CD4-positive, alpha-beta T cell treated with Interleukin-4 for 4 hours (primary cell): ENCODE measurements at regions not wholly inside any gene's neighbourhood (a gene's known extent, or its start where the extent isn't known, plus 50 kb on each side); places are given as distances from the start of the nearest gene placed in this dataset.
"Not testable (repeated sequence)": the region's sequence is repeated elsewhere in the genome, so short reads cannot be mapped to it uniquely, and the experiment has no call there.

Experiments used
- DNase-seq: peaks from one replicate; pipeline ENCODE4 v3.0.0-alpha.2; 2020

- DNase-seq, result no peak
Measured at GRCh38 chr13:83722443-83722842, 159.8 kb downstream of the SLITRK1 start.

DNA sequence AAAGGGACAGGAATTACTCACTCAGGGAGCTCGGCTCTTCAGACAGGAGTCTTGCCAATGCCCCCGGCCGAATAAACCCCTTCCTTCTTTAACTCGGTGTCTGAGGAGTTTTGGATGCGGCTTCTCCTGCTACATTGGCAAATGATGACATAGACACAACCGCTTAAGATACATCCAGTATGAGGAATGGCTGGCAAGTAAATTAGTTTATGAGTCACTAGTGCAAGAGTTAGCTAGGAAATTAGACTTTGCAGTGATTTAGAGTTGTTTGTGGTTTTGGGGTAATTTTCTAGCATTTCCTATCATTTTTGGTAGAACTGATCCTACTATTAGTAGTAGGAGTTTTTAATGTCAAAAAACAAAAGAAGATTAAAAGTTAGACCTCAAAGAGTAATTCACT lies 166.2 kb downstream of the SLITRK1 start:
- no peak for DNase-seq

GRCh38 chr13:83714236-83714635 lies 168.0 kb downstream of the SLITRK1 start:
- no peak for DNase-seq

GRCh38 chr13:83710133-83710515 lies 172.2 kb downstream of the SLITRK1 start:
- no peak for DNase-seq

GRCh38 chr13:83709426-83710132 lies 172.7 kb downstream of the SLITRK1 start:
- DNase-seq, result no peak

DNA sequence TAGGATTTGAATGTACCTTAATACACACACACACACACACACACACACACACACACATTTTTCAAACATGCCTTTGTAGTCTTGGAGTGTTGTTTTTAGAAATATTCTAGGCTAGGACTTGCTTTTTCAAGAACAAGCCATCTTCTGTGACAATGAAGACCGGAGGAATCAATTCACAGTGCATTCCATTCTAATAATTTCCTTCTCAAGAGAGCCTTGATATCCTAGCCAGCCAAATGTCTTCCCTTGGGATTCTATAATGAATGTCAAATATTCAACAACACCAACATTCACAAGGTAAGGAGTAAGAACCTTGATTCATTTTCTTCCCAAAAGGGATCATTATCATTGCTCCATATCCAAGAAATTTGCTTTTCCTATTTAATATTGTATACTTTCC lies 180.3 kb downstream of the SLITRK1 start:
- DNase-seq, result no peak

DNA sequence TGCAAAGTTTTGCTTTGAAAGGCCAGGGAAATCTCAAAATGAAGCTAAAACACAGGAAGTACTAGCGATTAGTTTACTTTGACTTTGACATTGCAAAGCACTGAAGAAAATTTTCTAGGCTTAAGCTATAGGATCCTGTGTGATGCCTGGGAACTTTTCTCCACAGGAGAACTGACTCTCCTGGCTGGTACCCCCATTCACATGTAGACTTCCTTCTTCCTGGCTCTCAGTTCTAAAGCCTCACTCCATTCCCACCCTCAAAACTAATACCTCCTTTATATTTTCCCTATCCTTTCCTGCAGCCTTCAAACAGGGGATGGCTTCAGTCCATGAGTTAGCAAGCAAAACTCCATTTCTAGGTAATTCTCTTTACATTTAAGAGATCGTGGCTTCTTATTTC lies 189.5 kb downstream of the SLITRK1 start:
- no peak for DNase-seq

GRCh38 chr13:83691966-83692365 lies 190.3 kb downstream of the SLITRK1 start:
- no peak for DNase-seq

DNA sequence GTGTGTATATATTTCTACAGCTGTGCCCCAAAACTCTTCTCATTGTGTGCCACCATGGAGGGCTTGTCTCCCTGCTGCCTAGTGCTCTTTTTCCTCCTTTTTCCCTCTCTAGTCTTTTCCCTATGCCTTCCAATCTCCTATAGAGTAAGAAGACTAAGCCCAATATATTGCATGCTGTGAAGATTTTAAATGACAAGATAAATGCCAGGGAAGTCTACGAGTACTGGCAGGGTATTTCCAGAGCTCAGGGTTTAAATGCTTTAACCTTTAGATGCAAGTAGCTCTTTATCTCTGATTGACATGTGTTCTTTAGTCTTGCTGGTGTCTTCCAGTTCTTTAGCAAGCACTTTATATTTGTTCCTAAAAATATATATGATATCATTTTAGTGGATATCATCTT lies 200.7 kb downstream of the SLITRK1 start:
- no peak for DNase-seq

- DNase-seq, result no peak
Measured at GRCh38 chr13:83677985-83678384, 204.3 kb downstream of the SLITRK1 start.

DNA sequence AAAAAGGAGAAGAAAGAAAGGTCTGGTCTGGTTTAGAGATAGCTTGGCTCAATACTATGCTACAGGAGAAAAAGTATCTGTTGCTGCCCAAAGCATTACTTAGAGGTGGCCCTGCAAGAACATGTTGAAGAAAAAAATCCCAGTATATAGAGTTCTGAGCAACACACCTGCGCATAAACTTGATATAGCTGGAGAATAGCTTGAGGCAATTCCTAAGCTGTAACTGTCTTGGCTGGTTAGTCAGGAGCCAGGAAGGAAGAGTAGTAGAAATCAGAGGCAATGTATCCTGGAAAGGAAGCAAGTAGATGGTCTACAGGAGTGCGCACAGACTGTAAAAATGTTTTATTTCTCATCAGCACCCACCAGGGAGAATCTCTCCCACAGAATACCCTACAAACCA lies 209.7 kb downstream of the SLITRK1 start:
- DNase-seq, result no peak

DNA sequence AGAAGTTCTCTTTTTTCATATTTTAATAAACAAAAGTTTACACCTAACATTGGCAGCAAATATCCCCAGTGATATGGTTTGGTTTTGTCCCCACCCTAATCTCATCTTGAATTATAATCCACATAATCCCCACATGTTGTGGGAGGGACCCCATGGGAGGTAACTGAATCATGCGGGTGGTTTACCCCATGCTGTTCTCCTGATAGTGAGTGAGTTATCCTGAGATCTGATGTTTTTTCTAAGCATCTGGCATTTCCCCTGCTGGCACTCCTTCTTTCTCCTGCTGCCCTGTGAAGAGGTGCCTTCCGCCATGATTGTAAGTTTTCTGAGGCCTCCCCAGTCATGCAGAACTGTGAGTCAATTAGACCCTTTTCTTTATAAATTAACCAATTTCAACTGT lies 214.7 kb downstream of the SLITRK1 start:
- no peak for DNase-seq

DNA sequence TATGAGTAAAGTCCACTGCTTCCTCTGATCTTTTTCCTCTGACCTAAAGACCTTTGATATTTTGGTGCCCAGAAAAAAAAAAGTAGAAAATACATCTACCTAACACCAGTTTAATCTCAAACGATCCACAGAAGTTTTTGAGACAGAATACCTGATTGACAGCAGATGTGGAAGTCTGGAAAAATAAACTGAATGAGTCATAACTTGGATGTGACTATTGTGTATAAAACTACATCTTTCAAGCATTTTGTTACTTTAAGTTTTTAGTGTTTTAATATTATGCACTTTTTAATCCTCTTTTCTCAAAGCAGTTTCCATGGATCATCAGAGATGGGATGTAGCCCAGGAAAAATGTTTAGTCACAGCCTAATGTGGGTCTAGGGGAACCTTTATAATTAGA lies 216.1 kb downstream of the SLITRK1 start:
- no peak for DNase-seq

GRCh38 chr13:83657281-83657680 lies 225.0 kb downstream of the SLITRK1 start:
- DNase-seq, result no peak

DNA sequence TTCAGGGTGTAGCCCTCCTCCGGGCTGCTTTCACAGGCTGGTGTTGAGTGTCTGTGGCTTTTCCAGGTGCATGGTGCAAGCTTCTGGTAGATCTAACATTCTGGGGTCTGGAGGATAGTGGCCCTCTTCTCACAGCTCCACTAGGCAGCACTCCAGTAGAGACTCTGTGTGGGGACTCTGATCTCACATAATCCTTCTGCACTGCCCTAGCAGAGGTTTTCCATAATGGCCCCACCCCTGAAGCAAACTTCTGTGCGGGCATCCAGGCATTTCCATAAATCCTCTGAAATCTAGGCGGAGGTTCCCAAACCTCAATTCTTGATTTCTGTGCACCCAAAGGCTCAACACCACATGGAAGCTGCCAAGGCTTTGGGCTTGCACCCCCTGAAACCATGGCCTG lies 239.7 kb downstream of the SLITRK1 start:
- DNase-seq, result not testable (repeated sequence)

GRCh38 chr13:83634601-83635000 lies 247.7 kb downstream of the SLITRK1 start:
- no peak for DNase-seq

DNA sequence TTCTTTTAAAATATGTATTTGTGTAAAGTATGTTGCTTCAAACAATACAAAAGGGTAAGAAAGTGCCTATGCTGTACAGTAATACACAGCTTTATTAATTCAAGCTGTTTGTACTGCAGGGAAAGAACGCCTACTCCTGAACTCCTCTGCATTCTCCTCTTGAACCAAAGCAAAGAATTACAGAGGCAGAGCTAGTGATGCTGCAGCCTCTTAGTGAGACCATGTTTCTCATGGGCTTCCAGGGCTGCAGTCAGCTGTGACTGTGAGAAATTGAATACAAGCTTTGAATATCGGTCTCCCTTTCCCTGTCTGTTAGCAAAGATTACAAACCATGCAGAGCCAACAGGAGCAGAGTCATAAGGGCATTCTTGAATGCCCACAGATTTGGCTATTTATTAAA lies 248.5 kb downstream of the SLITRK1 start:
- no peak for DNase-seq

DNA sequence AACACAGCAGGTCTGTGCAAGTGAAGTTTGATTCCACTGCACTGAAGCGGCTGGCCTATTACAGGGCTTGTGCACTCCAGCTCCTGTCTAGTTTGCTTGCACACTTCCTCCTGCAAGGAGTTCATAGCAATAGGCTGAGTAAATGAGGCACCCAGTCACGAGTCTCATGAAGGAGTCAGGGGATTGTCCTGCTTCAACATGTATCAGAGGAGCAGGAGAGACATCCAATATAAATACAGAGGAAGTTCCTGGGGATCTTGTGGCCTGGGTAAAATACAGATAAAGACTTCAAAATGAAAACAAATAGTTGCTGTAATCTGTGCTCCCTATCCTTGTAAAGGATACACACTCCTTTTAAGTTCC lies 259.9 kb downstream of the SLITRK1 start:
- DNase-seq, result no peak

DNA sequence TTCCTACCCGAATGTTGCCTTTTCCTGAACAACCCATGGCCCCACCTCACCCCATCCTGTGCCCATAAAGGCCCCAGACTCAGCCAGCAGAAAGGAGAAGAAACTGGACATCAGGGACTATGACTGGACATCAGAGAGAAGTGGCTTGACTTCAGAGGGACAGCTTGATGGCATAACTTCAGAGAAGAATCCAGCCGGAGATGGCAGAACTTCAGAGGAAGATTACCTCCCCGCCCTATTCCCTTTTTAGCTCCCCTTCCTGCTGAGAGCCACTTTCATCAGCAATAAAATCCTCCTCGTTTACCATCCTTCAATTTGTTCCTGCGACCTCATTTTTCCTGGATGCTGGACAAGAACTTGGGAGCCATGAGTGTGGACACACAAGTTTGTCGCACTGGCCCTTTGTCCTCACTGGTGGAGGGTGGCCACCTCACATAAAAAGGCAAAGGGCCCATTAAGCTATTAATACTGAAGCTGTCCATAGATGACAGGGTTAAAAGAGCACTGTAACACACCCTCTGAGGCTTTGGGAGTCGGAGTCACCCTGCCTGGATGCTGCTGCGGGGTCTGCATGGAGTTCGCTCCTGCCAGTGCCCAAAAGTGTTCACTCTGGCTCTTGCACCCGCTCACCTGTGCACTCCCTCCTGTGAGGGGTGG lies 260.4 kb downstream of the SLITRK1 start:
- no peak for DNase-seq

DNA sequence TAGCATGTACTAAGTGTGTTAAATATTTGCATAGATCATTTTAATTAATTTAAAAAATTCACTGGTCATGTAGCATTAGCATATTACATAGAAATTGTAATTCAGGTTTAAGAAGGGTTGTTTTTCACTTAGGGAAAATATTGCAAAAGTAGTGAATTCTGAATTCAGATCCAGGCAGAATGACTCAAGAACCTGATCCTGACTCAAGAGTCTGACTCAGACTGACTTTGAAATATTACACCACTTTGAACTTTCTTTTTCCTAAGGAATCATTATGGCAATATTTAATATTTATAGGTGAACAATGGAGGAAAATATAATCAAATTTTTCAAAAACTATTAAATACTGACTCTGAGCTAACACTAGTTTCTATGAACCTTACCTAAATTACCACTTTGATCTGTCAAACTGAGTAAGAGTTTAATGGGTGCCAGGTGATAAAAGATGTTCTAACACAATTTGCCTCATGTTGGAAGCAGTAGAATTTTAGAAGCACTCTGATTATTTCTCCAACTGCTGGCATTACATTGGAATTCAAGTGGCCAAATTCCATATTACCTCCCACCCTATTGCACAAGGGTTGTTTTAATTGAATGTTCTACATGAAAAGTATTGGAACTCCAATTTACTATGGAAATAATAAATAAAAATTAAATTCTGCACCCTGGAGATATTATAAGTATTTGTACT lies 261.6 kb downstream of the SLITRK1 start:
- no peak for DNase-seq

GRCh38 chr13:83618966-83619365 lies 263.3 kb downstream of the SLITRK1 start:
- DNase-seq, result no peak

DNA sequence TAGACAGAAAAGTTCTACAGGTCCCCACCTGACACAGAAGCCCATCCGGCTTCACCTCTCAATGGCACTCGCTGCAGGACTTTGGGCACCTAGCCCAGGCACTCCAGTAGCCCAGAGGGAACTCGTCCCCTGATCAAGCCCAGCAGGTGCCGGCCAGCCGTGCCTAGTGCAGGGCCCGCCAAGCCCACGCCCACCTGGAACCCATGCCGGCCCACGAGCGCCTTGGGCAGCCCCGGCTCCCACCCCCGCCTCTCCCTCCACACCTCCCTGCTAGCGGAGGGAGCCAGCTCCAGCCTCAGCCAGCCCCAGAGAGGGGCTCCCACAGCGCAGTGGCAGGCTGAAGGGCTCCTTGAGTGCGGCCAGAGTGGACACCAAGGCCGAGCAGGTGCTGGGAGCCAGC lies 268.8 kb downstream of the SLITRK1 start:
- no peak for DNase-seq

DNA sequence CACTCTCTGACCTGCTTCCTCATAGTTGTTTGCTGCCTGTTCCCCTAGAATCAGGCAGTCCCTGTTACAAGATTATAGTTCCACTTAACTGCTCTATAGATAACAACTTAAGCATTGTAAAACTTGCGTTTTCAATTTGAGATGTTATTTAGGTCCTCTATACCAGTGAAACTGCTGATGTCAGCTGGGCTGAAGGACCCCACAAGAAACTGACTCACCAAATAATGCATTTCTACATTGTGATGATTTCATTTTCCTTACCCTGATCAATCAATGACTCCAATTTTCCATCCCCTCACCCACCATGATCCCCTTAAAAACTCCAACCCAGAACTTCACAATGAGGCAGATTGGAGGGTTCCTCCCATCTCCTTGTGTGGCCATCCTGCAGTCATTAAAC lies 280.7 kb downstream of the SLITRK1 start:
- DNase-seq, result no peak

GRCh38 chr13:83592095-83592494 lies 290.2 kb downstream of the SLITRK1 start:
- DNase-seq, result no peak
